Mucosa of descending colon (tissue), 3 donors: ENCODE measurements at regions not wholly inside any gene's neighbourhood (a gene's known extent, or its start where the extent isn't known, plus 50 kb on each side); places are given as distances from the start of the nearest gene placed in this dataset.
"Not testable (repeated sequence)": the region's sequence is repeated elsewhere in the genome, so short reads cannot be mapped to it uniquely, and the experiment has no call there.

ENCODE experiments used
- ATAC-seq: fragments of 200-7000 bp; cut with Tn5 transposase; one replicate; pipeline ENCODE4 v1.9.1; 2020; ENCODE audit warnings: mild to moderate bottlenecking, moderate library complexity
- DNase-seq, 3 donors: peaks; one replicate each; pipeline ENCODE4 v3.0.0-alpha.2; 2020
- H3K36me3 ChIP-seq: fragments of 200-600 bp; one replicate; pipeline ENCODE4 v1.8.0; 2021; ENCODE audit warnings: low read depth, mild to moderate bottlenecking
- H3K4me1 ChIP-seq: fragments of 200-600 bp; one replicate; pipeline ENCODE4 v1.8.0; 2021; ENCODE audit warnings: low read depth, mild to moderate bottlenecking
- H3K4me3 ChIP-seq: fragments of 200-600 bp; one replicate; pipeline ENCODE4 v1.8.0; 2021; ENCODE audit warnings: mild to moderate bottlenecking
- H3K9me3 ChIP-seq: fragments of 200-600 bp; one replicate; pipeline ENCODE4 v1.8.0; 2021; ENCODE audit warnings: mild to moderate bottlenecking
- intact Hi-C, 2 donors: fragments of 100-400 bp; cut with DNase I in 1 of 2; cut with micrococcal nuclease in 1 of 2; formaldehyde crosslinking; loops; one replicate each; pipeline versions ENCODE4 v1.11.0 to v1.11.1; 2022; cut with DNase I, micrococcal nuclease
- TF ChIP-seq, protein P1 (sequence below): fragments of 200-600 bp; IDR thresholded peaks from one replicate; pipeline ENCODE4 v1.8.0; 2022; ENCODE audit warnings: antibody characterized with exemption, mild to moderate bottlenecking
- donor health status: DM: no; HTN: no; CAD: no; lungs with moderate emphysema.
- donor health status: DM: no; HTN: no; CAD: no.
- donor health status: DM: no; HTN: yes; CAD: no.

DNA sequence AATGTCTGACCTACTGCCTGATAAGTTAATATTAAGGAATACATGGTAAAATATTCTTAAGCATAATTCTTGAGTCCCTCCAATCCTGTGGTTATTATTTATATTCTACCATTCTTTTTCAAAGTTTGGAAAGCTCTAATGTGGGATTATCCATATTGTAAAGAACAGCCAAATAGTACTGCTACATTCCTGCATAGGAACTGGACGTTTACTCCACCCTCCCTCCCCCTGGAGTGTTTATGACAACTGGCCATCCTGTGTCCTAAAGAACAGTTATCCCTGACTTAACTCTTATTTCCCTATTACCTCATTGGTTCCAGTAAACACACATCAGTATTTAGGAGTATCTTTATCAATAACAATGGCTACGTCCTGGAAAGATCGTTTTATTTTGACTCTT is 308.7 kb upstream of the TFAP2D start:
- ATAC-seq (no peak), DNase-seq (no peak)
- intact Hi-C loops, result no loop called here
- Histone ChIP-seq H3K9me3 (no peaks in the 10 kb centered on the region), H3K36me3 (no peaks in the 10 kb centered on the region), H3K4me3 (no peak overlapping the region), H3K4me1 (no peaks in the 10 kb centered on the region)
- TF ChIP-seq, protein P1, sequence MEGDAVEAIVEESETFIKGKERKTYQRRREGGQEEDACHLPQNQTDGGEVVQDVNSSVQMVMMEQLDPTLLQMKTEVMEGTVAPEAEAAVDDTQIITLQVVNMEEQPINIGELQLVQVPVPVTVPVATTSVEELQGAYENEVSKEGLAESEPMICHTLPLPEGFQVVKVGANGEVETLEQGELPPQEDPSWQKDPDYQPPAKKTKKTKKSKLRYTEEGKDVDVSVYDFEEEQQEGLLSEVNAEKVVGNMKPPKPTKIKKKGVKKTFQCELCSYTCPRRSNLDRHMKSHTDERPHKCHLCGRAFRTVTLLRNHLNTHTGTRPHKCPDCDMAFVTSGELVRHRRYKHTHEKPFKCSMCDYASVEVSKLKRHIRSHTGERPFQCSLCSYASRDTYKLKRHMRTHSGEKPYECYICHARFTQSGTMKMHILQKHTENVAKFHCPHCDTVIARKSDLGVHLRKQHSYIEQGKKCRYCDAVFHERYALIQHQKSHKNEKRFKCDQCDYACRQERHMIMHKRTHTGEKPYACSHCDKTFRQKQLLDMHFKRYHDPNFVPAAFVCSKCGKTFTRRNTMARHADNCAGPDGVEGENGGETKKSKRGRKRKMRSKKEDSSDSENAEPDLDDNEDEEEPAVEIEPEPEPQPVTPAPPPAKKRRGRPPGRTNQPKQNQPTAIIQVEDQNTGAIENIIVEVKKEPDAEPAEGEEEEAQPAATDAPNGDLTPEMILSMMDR, result no peak

DNA sequence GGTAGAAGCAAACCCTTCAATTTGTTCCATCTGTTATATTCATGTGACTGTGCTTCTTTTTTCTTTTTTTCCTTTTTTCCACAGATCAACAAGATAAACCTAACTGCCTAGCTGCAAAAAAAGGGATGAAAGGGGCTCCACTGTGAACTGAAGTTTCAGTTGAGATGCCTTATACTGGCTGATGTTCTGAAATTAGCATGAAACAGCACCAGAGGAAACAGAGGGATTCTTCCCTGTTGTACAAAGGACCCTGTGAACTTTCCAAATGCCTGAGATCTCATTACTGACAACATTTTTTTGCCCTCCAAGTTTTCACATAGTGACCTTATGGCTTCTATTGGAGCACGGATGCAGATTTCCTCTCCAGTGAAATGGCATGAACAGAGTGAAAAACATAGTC is 302.7 kb upstream of the TFAP2D start:
- TF ChIP-seq, protein P1, result no peak
- H3K9me3 ChIP-seq, result no peaks in the 10 kb centered on the region
- intact Hi-C loops, result no loop called here
- DNase-seq, result no peak
- no peak overlapping the region for H3K4me3 ChIP-seq
- no peaks in the 10 kb centered on the region for H3K36me3 ChIP-seq
- no peaks in the 10 kb centered on the region for H3K4me1 ChIP-seq
- no peak for ATAC-seq

DNA sequence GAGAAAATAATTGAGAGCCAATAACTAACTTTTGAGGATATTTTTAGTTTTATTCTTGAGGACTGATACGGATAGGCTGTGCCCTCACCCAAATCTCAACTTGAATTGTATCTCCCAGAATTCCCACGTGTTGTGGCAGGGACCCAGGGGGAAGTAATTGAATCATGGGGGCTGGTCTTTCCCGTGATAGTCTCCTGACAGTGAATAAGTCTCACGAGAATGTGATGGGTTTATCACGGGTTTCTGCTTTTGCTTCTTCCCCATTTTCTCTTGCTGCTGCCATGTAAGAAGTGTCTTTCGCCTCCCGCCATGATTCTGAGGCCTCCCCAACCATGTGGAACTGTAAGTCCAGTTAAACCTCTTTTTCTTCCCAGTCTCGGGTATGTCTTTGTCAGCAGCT is 292.3 kb upstream of the TFAP2D start:
- H3K36me3 ChIP-seq, H3K4me3 ChIP-seq, DNase-seq, H3K9me3 ChIP-seq, ATAC-seq, H3K4me1 ChIP-seq, intact Hi-C loops: not testable (repeated sequence)

DNA sequence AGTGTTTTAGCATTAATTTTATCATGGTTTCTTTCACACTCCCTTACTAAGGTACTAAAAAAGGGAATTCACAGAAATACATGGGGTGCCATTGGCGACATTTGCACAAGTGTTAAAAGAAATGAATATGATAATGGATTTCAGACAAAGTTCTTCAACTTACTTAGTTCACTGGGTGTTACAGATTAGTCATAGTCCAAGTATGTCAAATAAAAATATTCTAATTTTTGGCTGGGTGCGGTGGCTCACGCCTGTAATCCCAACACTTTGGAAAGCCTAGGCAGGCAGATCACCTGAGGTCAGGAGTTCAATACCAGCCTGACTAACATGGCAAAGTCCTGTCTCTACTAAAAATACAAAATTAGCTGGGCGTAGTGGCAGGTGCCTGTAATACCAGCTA is 286.1 kb upstream of the TFAP2D start:
- Histone ChIP-seq H3K36me3 (no peaks in the 10 kb centered on the region), H3K9me3 (no peaks in the 10 kb centered on the region), H3K4me1 (no peaks in the 10 kb centered on the region), H3K4me3 (no peak overlapping the region)
- DNase-seq, result no peak
- intact Hi-C loops, result no loop called here
- TF ChIP-seq, protein P1, result no peak
- ATAC-seq, result no peak

DNA sequence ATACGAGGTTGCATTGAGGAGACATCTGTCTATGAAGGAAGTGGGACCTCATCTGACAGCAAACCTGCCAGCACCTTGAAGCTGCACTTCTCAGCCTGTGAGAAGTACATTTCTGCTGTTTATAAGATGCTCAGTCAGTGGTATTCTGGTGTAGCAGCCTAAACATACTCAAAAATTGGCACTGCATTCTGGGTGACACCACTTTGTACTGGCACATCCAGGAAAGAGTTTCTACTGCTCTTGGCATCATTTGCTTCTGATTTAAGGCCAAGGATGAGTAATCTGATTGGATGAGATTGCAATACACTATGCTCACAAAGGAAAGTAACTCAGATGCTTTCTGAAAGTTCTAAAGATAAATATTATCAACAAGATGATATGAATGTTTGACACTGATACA is 275.4 kb upstream of the TFAP2D start:
- Histone ChIP-seq H3K9me3 (no peaks in the 10 kb centered on the region), H3K36me3 (no peaks in the 10 kb centered on the region), H3K4me3 (no peak overlapping the region), H3K4me1 (no peaks in the 10 kb centered on the region)
- TF ChIP-seq, protein P1, result no peak
- DNase-seq, result no peak
- no peak for ATAC-seq
- intact Hi-C loops, result no loop called here

DNA sequence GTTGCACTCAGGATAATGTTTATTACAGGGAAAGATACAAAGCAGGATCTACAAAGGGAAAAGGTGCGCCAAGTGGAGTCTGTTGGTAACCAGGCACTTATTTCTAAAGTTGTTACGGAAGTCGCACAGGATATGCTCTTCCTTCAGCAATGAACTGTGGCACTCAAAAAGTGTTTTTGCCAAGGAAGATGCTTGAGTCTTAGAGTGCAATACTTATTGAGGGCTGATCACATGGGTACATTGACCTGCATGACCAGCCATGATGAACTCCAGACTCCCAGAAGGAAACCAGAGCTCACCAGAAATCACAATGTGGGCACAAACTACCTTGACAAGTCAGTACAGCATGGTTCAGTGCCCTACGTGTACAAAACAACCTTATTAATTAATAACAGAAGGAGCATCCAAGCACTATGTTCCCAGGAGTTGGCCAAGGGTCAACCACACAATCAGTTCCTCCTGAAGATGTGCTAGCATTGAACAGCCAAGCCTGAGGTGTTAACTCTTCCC is 270.7 kb upstream of the TFAP2D start:
- no peaks in the 10 kb centered on the region for H3K9me3 ChIP-seq
- TF ChIP-seq, protein P1, result no peak
- DNase-seq (no peak), ATAC-seq (no peak)
- intact Hi-C loops, result no loop called here
- no peaks in the 10 kb centered on the region for H3K4me1 ChIP-seq
- no peaks in the 10 kb centered on the region for H3K36me3 ChIP-seq
- H3K4me3 ChIP-seq, result no peak overlapping the region
